K562 (cell line): ENCODE measurements at regions not wholly inside any gene's neighbourhood (a gene's known extent, or its start where the extent isn't known, plus 50 kb on each side); places are given as distances from the start of the nearest gene placed in this dataset.

Experiments used
- HDAC6 ChIP-seq: IDR thresholded peaks from 2 replicates; pipeline ENCODE4 v1.6.1; 2012; ENCODE audit warnings: low read depth, mild to moderate bottlenecking, control low read depth, inconsistent platforms, low read length, moderate library complexity
- PTRF ChIP-seq: fragments of 450-650 bp; IDR thresholded peaks from 2 replicates; pipeline ENCODE4 v1.6.1; 2016; ENCODE audit warnings: mild to moderate bottlenecking, missing genetic modification characterization, missing compliant biosample characterization
- SIN3B ChIP-seq: fragments of 450-650 bp; IDR thresholded peaks from 2 replicates; pipeline ENCODE4 v1.6.1; 2017; ENCODE audit warnings: low read depth, mild to moderate bottlenecking, moderate library complexity
- SRSF9 ChIP-seq: fragments of 200-400 bp; formaldehyde crosslinking; IDR thresholded peaks from 2 replicates; pipeline ENCODE4 v1.6.1; 2017; ENCODE audit warnings: low read depth, low read length, borderline replicate concordance
- TAF1 ChIP-seq: IDR thresholded peaks from 2 replicates; pipeline ENCODE4 v1.6.1; 2011; ENCODE audit warnings: mild to moderate bottlenecking, low read length, moderate library complexity; ENCODE audit not compliant: insufficient read depth, control insufficient read depth, severe bottlenecking; ENCODE audit errors: extremely low read depth
- ZNF24 ChIP-seq: fragments of 450-650 bp; IDR thresholded peaks from 2 replicates; pipeline ENCODE4 v1.6.1; 2016
- ZNF583 ChIP-seq: fragments of 250-450 bp; sonication (Bioruptor Pico); IDR thresholded peaks from 2 replicates; pipeline ENCODE4 v1.4.0; 2020
- TF ChIP-seq, protein P1 (sequence below): fragments of 450-650 bp; IDR thresholded peaks from 2 replicates; pipeline ENCODE4 v1.6.1; 2016; ENCODE audit warnings: mild to moderate bottlenecking, moderate library complexity
- TF ChIP-seq, protein P2 (sequence below): fragments of 250-450 bp; sonication (Bioruptor Pico); IDR thresholded peaks from 2 replicates; pipeline ENCODE4 v1.5.0; 2020; ENCODE audit warnings: mild to moderate bottlenecking, borderline replicate concordance
- TF ChIP-seq, protein P3 (sequence below): sonication (generic); formaldehyde crosslinking; IDR thresholded peaks from 2 replicates; pipeline ENCODE4 v1.8.1; 2022; ENCODE audit warnings: missing genetic modification reagents
- TF ChIP-seq, protein P4 (sequence below): IDR thresholded peaks from 2 replicates; pipeline ENCODE4 v1.6.1; 2011; ENCODE audit warnings: borderline replicate concordance, low read depth, mild to moderate bottlenecking, moderate library complexity, low read length; ENCODE audit not compliant: insufficient read depth, poor library complexity, severe bottlenecking

DNA sequence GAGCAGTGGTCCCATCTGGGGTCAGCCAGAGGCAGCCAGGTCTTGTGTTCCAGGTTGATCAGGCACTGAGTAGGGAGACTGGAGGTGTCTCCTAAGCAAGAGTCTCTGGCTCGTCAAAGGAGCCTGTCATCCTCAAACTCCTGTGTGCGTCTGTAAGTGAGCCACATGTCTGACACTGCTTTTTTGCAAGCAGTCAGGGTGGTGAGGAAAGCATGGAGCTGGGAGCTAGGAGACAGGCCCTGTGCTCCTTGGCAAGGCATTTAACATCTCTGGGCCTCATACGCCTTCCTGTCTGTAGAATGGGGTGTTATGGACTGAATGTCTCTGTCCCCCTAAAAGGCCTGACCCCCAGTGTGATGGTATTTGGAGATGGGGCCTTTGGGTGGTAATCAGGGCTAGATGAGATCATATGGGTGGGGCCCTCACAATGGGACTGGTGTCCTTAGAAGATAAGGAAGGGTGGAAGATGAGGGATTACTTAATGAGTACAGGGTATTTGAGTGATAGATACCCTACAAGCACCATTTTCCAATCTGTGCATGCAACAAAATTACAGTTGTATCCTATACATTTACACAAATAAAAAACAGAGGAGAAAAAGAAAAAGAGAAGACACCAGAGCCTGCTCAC is 53.0 kb downstream of the ARL6IP4 start (continued):
- TF ChIP-seq, protein P1, sequence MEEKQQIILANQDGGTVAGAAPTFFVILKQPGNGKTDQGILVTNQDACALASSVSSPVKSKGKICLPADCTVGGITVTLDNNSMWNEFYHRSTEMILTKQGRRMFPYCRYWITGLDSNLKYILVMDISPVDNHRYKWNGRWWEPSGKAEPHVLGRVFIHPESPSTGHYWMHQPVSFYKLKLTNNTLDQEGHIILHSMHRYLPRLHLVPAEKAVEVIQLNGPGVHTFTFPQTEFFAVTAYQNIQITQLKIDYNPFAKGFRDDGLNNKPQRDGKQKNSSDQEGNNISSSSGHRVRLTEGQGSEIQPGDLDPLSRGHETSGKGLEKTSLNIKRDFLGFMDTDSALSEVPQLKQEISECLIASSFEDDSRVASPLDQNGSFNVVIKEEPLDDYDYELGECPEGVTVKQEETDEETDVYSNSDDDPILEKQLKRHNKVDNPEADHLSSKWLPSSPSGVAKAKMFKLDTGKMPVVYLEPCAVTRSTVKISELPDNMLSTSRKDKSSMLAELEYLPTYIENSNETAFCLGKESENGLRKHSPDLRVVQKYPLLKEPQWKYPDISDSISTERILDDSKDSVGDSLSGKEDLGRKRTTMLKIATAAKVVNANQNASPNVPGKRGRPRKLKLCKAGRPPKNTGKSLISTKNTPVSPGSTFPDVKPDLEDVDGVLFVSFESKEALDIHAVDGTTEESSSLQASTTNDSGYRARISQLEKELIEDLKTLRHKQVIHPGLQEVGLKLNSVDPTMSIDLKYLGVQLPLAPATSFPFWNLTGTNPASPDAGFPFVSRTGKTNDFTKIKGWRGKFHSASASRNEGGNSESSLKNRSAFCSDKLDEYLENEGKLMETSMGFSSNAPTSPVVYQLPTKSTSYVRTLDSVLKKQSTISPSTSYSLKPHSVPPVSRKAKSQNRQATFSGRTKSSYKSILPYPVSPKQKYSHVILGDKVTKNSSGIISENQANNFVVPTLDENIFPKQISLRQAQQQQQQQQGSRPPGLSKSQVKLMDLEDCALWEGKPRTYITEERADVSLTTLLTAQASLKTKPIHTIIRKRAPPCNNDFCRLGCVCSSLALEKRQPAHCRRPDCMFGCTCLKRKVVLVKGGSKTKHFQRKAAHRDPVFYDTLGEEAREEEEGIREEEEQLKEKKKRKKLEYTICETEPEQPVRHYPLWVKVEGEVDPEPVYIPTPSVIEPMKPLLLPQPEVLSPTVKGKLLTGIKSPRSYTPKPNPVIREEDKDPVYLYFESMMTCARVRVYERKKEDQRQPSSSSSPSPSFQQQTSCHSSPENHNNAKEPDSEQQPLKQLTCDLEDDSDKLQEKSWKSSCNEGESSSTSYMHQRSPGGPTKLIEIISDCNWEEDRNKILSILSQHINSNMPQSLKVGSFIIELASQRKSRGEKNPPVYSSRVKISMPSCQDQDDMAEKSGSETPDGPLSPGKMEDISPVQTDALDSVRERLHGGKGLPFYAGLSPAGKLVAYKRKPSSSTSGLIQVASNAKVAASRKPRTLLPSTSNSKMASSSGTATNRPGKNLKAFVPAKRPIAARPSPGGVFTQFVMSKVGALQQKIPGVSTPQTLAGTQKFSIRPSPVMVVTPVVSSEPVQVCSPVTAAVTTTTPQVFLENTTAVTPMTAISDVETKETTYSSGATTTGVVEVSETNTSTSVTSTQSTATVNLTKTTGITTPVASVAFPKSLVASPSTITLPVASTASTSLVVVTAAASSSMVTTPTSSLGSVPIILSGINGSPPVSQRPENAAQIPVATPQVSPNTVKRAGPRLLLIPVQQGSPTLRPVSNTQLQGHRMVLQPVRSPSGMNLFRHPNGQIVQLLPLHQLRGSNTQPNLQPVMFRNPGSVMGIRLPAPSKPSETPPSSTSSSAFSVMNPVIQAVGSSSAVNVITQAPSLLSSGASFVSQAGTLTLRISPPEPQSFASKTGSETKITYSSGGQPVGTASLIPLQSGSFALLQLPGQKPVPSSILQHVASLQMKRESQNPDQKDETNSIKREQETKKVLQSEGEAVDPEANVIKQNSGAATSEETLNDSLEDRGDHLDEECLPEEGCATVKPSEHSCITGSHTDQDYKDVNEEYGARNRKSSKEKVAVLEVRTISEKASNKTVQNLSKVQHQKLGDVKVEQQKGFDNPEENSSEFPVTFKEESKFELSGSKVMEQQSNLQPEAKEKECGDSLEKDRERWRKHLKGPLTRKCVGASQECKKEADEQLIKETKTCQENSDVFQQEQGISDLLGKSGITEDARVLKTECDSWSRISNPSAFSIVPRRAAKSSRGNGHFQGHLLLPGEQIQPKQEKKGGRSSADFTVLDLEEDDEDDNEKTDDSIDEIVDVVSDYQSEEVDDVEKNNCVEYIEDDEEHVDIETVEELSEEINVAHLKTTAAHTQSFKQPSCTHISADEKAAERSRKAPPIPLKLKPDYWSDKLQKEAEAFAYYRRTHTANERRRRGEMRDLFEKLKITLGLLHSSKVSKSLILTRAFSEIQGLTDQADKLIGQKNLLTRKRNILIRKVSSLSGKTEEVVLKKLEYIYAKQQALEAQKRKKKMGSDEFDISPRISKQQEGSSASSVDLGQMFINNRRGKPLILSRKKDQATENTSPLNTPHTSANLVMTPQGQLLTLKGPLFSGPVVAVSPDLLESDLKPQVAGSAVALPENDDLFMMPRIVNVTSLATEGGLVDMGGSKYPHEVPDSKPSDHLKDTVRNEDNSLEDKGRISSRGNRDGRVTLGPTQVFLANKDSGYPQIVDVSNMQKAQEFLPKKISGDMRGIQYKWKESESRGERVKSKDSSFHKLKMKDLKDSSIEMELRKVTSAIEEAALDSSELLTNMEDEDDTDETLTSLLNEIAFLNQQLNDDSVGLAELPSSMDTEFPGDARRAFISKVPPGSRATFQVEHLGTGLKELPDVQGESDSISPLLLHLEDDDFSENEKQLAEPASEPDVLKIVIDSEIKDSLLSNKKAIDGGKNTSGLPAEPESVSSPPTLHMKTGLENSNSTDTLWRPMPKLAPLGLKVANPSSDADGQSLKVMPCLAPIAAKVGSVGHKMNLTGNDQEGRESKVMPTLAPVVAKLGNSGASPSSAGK: peak; percentile 65
- TF ChIP-seq, protein P2, sequence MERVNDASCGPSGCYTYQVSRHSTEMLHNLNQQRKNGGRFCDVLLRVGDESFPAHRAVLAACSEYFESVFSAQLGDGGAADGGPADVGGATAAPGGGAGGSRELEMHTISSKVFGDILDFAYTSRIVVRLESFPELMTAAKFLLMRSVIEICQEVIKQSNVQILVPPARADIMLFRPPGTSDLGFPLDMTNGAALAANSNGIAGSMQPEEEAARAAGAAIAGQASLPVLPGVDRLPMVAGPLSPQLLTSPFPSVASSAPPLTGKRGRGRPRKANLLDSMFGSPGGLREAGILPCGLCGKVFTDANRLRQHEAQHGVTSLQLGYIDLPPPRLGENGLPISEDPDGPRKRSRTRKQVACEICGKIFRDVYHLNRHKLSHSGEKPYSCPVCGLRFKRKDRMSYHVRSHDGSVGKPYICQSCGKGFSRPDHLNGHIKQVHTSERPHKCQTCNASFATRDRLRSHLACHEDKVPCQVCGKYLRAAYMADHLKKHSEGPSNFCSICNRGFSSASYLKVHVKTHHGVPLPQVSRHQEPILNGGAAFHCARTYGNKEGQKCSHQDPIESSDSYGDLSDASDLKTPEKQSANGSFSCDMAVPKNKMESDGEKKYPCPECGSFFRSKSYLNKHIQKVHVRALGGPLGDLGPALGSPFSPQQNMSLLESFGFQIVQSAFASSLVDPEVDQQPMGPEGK: no peak
- TF ChIP-seq, protein P3, sequence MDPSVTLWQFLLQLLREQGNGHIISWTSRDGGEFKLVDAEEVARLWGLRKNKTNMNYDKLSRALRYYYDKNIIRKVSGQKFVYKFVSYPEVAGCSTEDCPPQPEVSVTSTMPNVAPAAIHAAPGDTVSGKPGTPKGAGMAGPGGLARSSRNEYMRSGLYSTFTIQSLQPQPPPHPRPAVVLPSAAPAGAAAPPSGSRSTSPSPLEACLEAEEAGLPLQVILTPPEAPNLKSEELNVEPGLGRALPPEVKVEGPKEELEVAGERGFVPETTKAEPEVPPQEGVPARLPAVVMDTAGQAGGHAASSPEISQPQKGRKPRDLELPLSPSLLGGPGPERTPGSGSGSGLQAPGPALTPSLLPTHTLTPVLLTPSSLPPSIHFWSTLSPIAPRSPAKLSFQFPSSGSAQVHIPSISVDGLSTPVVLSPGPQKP (CRISPR knock-in tag): no peak
- no peak for TF ChIP-seq PTRF (tag)
- TF ChIP-seq, protein P4, sequence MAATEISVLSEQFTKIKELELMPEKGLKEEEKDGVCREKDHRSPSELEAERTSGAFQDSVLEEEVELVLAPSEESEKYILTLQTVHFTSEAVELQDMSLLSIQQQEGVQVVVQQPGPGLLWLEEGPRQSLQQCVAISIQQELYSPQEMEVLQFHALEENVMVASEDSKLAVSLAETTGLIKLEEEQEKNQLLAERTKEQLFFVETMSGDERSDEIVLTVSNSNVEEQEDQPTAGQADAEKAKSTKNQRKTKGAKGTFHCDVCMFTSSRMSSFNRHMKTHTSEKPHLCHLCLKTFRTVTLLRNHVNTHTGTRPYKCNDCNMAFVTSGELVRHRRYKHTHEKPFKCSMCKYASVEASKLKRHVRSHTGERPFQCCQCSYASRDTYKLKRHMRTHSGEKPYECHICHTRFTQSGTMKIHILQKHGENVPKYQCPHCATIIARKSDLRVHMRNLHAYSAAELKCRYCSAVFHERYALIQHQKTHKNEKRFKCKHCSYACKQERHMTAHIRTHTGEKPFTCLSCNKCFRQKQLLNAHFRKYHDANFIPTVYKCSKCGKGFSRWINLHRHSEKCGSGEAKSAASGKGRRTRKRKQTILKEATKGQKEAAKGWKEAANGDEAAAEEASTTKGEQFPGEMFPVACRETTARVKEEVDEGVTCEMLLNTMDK: no peak
- TF ChIP-seq HDAC6: peak; percentile 47; the same call in 1 of the 2 replicates
- TF ChIP-seq ZNF24: no peak
- no peak for TF ChIP-seq SRSF9
- no peak for TF ChIP-seq ZNF583 (CRISPR knock-in tag)
- TF ChIP-seq SIN3B: no peak
- no peak for TF ChIP-seq TAF1
